Lung (tissue), 11 donors: ENCODE measurements at regions not wholly inside any gene's neighbourhood (a gene's known extent, or its start where the extent isn't known, plus 50 kb on each side); places are given as distances from the start of the nearest gene placed in this dataset.

ENCODE experiments used
- ATAC-seq: fragments of 200-7000 bp; cut with Tn5 transposase; one replicate; pipeline ENCODE4 v1.9.1; 2020; ENCODE audit warnings: moderate number of reproducible peaks; ENCODE audit not compliant: insufficient read depth, low FRiP score
- DNase-seq, 3 donors: peaks; one replicate each; pipeline ENCODE4 v3.0.0-alpha.2; 2013 to 2017
- H3K27ac ChIP-seq, 2 donors: one replicate each; pipeline ENCODE4 v1.5.1; 2013; ENCODE audit warnings: mild to moderate bottlenecking in 2 of 2, moderate library complexity in 2 of 2, control low read depth in 1 of 2, inconsistent platforms in 1 of 2, low read depth in 1 of 2, low read length in 1 of 2
- H3K27me3 ChIP-seq, 3 donors: one replicate each; pipeline ENCODE4 v1.5.1; 2013; ENCODE audit warnings: low read length in 2 of 3; ENCODE audit not compliant: control insufficient read depth in 3 of 3, insufficient read depth in 3 of 3
- H3K36me3 ChIP-seq, 4 donors: one replicate each; pipeline ENCODE4 v1.5.1; 2013; ENCODE audit warnings: low read length in 4 of 4, mild to moderate bottlenecking in 1 of 4, moderate library complexity in 1 of 4; ENCODE audit not compliant: control insufficient read depth in 4 of 4, insufficient read depth in 4 of 4
- H3K4me1 ChIP-seq, 5 donors: one replicate each; pipeline ENCODE4 v1.5.1; 2013; ENCODE audit warnings: low read length in 5 of 5, mild to moderate bottlenecking in 2 of 5, moderate library complexity in 1 of 5; ENCODE audit not compliant: control insufficient read depth in 5 of 5, insufficient read depth in 5 of 5
- H3K4me3 ChIP-seq: one replicate; pipeline ENCODE4 v1.5.1; 2013; ENCODE audit warnings: mild to moderate bottlenecking, control low read depth, moderate library complexity
- H3K9ac ChIP-seq, 2 donors: one replicate each; pipeline ENCODE4 v1.5.1; 2013; ENCODE audit warnings: low read length in 2 of 2, control low read depth in 1 of 2; ENCODE audit not compliant: insufficient read depth in 1 of 2
- H3K9me3 ChIP-seq, 4 donors: one replicate each; pipeline ENCODE4 v1.5.1; 2013; ENCODE audit warnings: low read length in 3 of 4, mild to moderate bottlenecking in 1 of 4, moderate library complexity in 1 of 4; ENCODE audit not compliant: control insufficient read depth in 4 of 4, insufficient read depth in 3 of 4
- WGBS, 2 donors: extraction: QIAGEN DNeasy Blood & Tissue Kit; methylation state at CpG; one replicate each; pipeline ENCODE4 v1.1.7; 2013; 5-methylcytosine and 5-hydroxymethylcytosine counted together
- TF ChIP-seq, protein P1 (sequence below): IDR thresholded peaks from 2 replicates; pipeline ENCODE4 v1.5.1; 2012; ENCODE audit warnings: mild to moderate bottlenecking; ENCODE audit errors: control extremely low read depth, extremely low read depth
- donor health status: control.
- donor health status: control.
- donor health status: Bipolar disorder and iron deficiency.
- donor health status: healthy.
- donor health status: DM: yes; HTN: yes; CAD: no.

DNA sequence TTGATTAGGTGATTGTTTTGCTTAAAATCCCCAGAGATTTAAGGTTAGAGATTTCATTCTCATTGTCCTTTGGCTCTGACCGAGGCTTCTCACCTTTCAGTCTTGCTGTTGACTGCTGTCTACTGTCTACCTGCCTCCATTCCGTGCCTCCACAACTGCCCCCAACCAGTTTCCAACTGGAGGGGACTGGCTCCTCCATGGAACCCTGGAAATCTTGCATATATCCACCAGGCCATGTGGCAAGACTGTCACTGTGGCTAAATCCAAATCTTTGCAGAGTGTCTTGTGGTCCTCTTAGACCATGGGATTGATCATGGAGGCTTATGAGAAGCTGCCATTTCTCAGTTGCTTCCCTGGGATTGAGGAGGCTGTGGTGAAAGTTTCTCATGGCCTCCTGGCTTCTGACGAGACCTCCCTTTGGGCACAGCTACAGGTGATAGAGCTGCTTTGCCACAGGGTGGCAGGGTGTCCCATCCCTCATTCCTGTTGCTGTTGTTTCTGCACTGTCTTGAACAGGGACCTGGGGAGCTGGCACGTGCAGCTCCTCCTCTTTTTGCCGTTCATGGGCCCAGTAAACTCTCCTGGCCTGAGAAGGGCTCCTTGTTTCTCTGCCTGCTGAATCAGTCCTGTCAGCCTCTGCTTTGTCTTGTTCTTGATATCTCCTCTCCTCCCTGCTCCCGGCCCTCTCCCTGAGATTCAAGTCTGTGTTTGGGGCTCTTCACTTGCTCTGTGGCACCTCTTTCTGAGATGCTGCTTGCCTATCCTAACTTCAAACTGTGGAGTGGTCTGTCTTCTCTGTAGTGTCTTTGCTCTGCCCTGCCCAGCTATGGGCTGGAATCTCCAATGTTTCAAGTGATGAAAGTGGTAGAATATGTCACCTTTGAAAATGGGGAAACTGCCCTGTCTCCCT, 63.6 kb upstream of the IGFBP3 start:
- no peak for ATAC-seq
- H3K27me3 ChIP-seq, result no peaks in the 10 kb centered on the region
- no peak overlapping the region for H3K4me3 ChIP-seq
- TF ChIP-seq, protein P1, sequence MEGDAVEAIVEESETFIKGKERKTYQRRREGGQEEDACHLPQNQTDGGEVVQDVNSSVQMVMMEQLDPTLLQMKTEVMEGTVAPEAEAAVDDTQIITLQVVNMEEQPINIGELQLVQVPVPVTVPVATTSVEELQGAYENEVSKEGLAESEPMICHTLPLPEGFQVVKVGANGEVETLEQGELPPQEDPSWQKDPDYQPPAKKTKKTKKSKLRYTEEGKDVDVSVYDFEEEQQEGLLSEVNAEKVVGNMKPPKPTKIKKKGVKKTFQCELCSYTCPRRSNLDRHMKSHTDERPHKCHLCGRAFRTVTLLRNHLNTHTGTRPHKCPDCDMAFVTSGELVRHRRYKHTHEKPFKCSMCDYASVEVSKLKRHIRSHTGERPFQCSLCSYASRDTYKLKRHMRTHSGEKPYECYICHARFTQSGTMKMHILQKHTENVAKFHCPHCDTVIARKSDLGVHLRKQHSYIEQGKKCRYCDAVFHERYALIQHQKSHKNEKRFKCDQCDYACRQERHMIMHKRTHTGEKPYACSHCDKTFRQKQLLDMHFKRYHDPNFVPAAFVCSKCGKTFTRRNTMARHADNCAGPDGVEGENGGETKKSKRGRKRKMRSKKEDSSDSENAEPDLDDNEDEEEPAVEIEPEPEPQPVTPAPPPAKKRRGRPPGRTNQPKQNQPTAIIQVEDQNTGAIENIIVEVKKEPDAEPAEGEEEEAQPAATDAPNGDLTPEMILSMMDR, result no peak
- H3K36me3 ChIP-seq, result no peaks in the 10 kb centered on the region
- H3K27ac ChIP-seq, result no peak overlapping the region
- H3K4me1 ChIP-seq, result peaks cover 0 to 2% (median 0%) of the 10 kb centered on the region in 5 donors
- H3K9me3 ChIP-seq, result peaks cover 0 to 2% (median 0%) of the 10 kb centered on the region in 4 donors
- H3K9ac ChIP-seq, result no peak overlapping the region
- WGBS, 2 donors, result 73 to 82% methylated on average over 6 of the region's 6 CpGs
- DNase-seq, result no peak

DNA sequence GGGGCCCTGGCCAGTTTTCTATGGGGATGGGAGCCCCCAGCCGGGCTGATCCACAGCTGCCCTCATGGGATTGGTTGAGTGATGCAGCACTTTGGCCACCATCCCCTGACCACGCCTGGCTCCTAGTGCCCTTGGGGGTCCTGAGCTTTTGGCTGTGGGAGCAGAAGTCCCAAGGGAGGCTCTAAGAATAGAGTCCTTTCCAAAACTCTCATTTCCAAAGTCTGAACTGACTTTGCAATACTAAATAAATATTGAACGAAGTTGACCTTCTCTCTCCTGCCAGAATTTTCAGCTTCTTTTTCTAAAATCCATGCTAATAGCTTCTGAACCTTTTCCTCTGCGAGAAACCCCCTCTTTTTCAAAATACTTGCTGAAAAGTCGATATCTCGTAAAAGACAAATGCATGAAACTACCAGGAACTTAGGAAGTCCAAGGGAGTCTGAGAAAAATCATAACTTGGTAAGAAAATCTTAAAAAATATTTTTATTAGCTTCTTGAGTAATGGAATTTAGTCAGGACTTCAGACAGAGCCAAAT, 62.7 kb upstream of the IGFBP3 start:
- Histone ChIP-seq H3K36me3 (no peaks in the 10 kb centered on the region), H3K27me3 (no peaks in the 10 kb centered on the region), H3K27ac (no peak overlapping the region), H3K4me3 (no peak overlapping the region), H3K9ac (no peak overlapping the region), H3K9me3 (peaks cover 0 to 2% (median 0%) of the 10 kb centered on the region in 4 donors), H3K4me1 (peaks cover 0 to 10% (median 0%) of the 10 kb centered on the region in 5 donors)
- 72 to 81% methylated on average over 6 of the region's 6 CpGs for WGBS, 2 donors
- TF ChIP-seq, protein P1, result no peak
- DNase-seq, result no peak
- no peak for ATAC-seq

DNA sequence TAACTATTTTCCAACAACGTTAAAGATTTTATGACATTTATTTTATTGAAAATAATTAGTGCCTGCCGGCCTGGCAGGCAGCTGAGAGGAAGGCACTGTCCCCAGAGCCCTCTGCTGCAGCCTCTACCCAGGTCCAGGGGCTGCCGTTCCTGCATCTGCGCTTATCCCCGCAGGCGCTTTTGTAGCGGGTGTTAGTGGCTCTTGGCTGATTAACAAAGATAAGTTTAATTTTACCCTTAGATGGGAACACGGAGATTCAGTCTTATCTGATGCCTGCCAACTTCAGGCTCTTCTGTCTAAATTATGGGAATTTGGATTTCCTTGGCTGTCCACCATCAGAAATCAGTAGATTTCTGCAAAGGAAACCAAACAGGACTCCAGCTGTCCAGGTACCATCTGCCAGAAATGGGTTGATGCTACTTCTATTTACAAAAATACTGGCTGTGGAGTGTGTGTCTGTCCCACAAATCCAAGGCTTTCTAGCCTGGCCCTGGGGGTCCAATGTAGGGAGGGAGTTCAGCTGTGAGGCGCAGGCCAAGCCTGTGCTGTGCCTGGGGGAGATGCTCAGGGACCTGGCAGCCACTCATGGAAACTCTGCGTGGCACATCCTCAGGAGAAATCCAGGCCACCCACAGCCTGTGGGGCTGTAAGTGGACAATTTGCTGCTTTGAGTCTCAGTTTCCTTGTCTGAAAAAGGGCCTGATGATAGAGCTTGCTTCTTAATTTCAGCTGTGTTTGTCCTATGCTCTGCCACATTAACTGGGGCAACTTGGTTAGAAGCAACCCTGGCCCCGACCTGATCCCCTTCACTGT, 62.0 kb upstream of the IGFBP3 start:
- DNase-seq (no peak), ATAC-seq (no peak)
- peaks cover 0 to 12% (median 5%) of the 10 kb centered on the region in 5 donors for H3K4me1 ChIP-seq
- peaks cover 0 to 2% (median 0%) of the 10 kb centered on the region in 4 donors for H3K9me3 ChIP-seq
- 86 to 89% methylated on average over 11 of the region's 11 CpGs for WGBS, 2 donors
- TF ChIP-seq, protein P1, result no peak
- no peaks in the 10 kb centered on the region for H3K36me3 ChIP-seq
- H3K27ac ChIP-seq, result no peak overlapping the region
- no peak overlapping the region for H3K4me3 ChIP-seq
- no peaks in the 10 kb centered on the region for H3K27me3 ChIP-seq
- no peak overlapping the region for H3K9ac ChIP-seq
